ENCODE measurements at regions not wholly inside any gene's neighbourhood (a gene's known extent, or its start where the extent isn't known, plus 50 kb on each side); places are given as distances from the start of the nearest gene placed in this dataset.

DNA sequence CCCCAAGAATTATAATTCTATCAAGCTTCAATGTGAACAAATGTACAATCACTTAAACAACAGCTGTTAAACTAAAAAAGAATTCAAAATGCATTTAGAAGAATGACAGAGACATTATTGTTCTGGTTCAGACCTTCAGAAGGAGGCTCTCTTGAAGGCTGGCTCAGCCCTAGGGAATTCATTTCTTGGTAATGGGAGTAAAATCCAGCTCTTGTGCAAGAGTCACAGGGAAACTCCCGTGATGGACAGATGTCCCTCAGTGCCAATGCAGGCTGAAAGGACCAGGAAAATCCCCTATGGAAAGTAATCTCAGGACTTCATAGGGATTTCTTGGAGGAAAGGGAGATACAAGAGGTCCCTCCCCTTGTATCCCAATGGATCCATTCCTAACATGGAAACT is 149.9 kb upstream of the STT3B start:
- no peak for TF ChIP-seq POLR2A (IDR thresholded peaks at IDR 0.05; ENCODE audit: low read depth, low read length)
- no peak for TF ChIP-seq FOS (IDR thresholded peaks at IDR 0.05; ENCODE audit: borderline replicate concordance, insufficient read depth, low read length)

Measured in endothelial cell of umbilical vein (primary cell).